Spleen (tissue), 7 donors: ENCODE measurements at regions not wholly inside any gene's neighbourhood (a gene's known extent, or its start where the extent isn't known, plus 50 kb on each side); places are given as distances from the start of the nearest gene placed in this dataset.

Experiments used
- POLR2A ChIP-seq, 3 donors: fragments of 450-650 bp; IDR thresholded peaks; one replicate each; pipeline ENCODE4 v1.5.1; 2017; ENCODE audit warnings: antibody characterized with exemption in 3 of 3, mild to moderate bottlenecking in 1 of 3
- TF ChIP-seq, protein P1 (sequence below), 11 experiments: fragments of 200-600 bp in 7 of 11; fragments of 450-650 bp in 4 of 11; sonication (generic) in 4 of 11; IDR thresholded peaks in 8 of 11; conservative IDR thresholded peaks in 3 of 11; 1 replicate in 7 of 11; 2 replicates in 4 of 11; pipeline versions ENCODE4 v1.4.0 to v1.8.0; 2016 to 2021; ENCODE audit warnings: antibody characterized with exemption in 11 of 11, inconsistent platforms in 4 of 11, mild to moderate bottlenecking in 1 of 11
- donor health status: DM: no; HTN: no; CAD: no; lungs with moderate emphysema.
- donor health status: DM: no; HTN: no; CAD: no.
- donor health status: DM: no; HTN: no; CAD: no.

DNA sequence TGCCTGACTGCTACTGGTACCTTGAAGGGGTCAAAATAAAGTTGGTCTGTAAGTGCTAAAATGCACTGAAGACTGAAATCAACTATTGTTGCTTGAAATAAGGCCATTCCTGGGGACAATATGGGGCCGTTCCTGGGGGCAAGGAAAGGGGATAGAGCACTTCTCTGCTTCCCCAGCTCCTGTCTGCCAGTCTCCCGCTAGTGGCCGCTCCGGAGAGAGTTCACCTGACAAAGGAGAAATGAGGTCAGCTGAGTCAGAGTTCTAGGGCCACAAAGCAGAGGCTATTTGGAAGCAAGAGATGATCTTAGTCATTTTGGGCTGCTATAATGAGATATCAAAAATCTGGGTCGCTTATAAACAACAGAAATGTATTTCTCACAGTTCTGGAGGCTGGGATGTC lies 345.9 kb downstream of the TSN start:
- TF ChIP-seq, protein P1, sequence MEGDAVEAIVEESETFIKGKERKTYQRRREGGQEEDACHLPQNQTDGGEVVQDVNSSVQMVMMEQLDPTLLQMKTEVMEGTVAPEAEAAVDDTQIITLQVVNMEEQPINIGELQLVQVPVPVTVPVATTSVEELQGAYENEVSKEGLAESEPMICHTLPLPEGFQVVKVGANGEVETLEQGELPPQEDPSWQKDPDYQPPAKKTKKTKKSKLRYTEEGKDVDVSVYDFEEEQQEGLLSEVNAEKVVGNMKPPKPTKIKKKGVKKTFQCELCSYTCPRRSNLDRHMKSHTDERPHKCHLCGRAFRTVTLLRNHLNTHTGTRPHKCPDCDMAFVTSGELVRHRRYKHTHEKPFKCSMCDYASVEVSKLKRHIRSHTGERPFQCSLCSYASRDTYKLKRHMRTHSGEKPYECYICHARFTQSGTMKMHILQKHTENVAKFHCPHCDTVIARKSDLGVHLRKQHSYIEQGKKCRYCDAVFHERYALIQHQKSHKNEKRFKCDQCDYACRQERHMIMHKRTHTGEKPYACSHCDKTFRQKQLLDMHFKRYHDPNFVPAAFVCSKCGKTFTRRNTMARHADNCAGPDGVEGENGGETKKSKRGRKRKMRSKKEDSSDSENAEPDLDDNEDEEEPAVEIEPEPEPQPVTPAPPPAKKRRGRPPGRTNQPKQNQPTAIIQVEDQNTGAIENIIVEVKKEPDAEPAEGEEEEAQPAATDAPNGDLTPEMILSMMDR (IDR thresholded peaks at IDR 0.05 in 8 of 11, conservative IDR thresholded peaks at IDR 0.05 in 3 of 11) = no peak
- no peak for TF ChIP-seq POLR2A (IDR thresholded peaks at IDR 0.05)
